Ishikawa (cell line): ENCODE measurements at regions not wholly inside any gene's neighbourhood (a gene's known extent, or its start where the extent isn't known, plus 50 kb on each side); places are given as distances from the start of the nearest gene placed in this dataset.

Experiments
- CEBPB ChIP-seq: IDR thresholded peaks from 2 replicates; pipeline ENCODE4 v1.6.1; 2012
- CREB1 ChIP-seq: IDR thresholded peaks from 2 replicates; pipeline ENCODE4 v1.6.1; 2012; ENCODE audit warnings: low read depth
- EGR1 ChIP-seq: IDR thresholded peaks from 2 replicates; pipeline ENCODE4 v1.6.1; 2012
- EP300 ChIP-seq: IDR thresholded peaks from 2 replicates; pipeline ENCODE4 v1.6.1; 2012; ENCODE audit warnings: borderline replicate concordance
- NFIC ChIP-seq: IDR thresholded peaks from 2 replicates; pipeline ENCODE4 v1.6.1; 2012
- RAD21 ChIP-seq: IDR thresholded peaks from 2 replicates; pipeline ENCODE4 v1.6.1; 2012; ENCODE audit warnings: low read depth
- REST ChIP-seq: IDR thresholded peaks from 2 replicates; pipeline ENCODE4 v1.6.1; 2012; ENCODE audit warnings: low read depth, mild to moderate bottlenecking
- TF ChIP-seq, protein P1 (sequence below): IDR thresholded peaks from 2 replicates; pipeline ENCODE4 v1.6.1; 2012

DNA sequence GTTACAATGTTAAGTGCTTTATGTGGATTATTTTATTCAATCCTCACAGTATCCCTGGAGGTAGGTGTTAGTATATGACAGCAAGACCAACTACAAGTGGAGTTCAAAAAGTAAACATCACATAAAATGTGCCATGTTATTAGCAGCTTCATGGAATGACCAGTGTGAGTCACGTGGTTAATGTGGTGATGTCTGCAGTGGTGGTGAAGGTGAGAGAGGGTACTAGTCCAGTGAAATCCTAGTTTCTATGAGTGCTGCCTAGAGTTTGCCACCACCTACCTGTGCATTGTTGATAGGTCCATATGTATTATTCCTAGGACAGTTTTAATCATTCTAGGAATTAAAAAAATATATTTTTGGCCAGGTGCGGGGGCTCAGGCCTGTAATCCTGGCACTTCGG, 865.2 kb upstream of the DDX18 start:
- TF ChIP-seq, protein P1, sequence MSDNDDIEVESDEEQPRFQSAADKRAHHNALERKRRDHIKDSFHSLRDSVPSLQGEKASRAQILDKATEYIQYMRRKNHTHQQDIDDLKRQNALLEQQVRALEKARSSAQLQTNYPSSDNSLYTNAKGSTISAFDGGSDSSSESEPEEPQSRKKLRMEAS = no peak
- TF ChIP-seq CREB1 (no peak), CEBPB (no peak), EP300 (no peak), EGR1 (no peak), RAD21 (no peak), REST (no peak), NFIC (no peak)
